ENCODE measurements at regions not wholly inside any gene's neighbourhood (a gene's known extent, or its start where the extent isn't known, plus 50 kb on each side); places are given as distances from the start of the nearest gene placed in this dataset.

DNA sequence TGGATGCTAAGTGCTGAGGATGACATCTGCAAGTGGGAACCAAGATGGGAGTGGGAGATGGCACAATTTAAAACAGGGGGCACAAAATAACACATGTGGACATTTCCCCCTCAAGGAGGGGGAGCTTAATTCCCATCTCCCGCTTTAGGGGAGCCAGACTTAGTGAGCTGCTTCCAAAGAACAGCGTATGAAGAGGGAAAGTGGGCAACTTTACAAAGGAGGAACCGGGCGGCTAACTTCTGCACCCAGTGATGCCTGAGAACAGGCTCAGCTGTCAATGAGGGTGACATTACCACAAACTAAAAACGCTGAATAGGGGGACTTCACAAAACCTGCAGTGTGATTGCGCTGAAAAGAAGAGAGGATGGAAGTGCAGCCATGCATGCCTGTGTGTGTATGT, 95.5 kb upstream of the NXT1 start:
- TF ChIP-seq, protein P1, sequence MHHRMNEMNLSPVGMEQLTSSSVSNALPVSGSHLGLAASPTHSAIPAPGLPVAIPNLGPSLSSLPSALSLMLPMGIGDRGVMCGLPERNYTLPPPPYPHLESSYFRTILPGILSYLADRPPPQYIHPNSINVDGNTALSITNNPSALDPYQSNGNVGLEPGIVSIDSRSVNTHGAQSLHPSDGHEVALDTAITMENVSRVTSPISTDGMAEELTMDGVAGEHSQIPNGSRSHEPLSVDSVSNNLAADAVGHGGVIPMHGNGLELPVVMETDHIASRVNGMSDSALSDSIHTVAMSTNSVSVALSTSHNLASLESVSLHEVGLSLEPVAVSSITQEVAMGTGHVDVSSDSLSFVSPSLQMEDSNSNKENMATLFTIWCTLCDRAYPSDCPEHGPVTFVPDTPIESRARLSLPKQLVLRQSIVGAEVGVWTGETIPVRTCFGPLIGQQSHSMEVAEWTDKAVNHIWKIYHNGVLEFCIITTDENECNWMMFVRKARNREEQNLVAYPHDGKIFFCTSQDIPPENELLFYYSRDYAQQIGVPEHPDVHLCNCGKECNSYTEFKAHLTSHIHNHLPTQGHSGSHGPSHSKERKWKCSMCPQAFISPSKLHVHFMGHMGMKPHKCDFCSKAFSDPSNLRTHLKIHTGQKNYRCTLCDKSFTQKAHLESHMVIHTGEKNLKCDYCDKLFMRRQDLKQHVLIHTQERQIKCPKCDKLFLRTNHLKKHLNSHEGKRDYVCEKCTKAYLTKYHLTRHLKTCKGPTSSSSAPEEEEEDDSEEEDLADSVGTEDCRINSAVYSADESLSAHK (tag by site-specific recombination; IDR thresholded peaks at IDR 0.05) = no peak
- TF ChIP-seq ZNF544 (tag by site-specific recombination; IDR thresholded peaks at IDR 0.05) = no peak
- TF ChIP-seq, protein P2, sequence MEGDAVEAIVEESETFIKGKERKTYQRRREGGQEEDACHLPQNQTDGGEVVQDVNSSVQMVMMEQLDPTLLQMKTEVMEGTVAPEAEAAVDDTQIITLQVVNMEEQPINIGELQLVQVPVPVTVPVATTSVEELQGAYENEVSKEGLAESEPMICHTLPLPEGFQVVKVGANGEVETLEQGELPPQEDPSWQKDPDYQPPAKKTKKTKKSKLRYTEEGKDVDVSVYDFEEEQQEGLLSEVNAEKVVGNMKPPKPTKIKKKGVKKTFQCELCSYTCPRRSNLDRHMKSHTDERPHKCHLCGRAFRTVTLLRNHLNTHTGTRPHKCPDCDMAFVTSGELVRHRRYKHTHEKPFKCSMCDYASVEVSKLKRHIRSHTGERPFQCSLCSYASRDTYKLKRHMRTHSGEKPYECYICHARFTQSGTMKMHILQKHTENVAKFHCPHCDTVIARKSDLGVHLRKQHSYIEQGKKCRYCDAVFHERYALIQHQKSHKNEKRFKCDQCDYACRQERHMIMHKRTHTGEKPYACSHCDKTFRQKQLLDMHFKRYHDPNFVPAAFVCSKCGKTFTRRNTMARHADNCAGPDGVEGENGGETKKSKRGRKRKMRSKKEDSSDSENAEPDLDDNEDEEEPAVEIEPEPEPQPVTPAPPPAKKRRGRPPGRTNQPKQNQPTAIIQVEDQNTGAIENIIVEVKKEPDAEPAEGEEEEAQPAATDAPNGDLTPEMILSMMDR (tag by site-specific recombination; IDR thresholded peaks at IDR 0.05) = no peak
- no peak for TF ChIP-seq GLI4 (tag by site-specific recombination; IDR thresholded peaks at IDR 0.05)
- no peak for TF ChIP-seq KLF9 (tag by site-specific recombination; IDR thresholded peaks at IDR 0.05; ENCODE audit: low read depth)
- TF ChIP-seq, protein P3, sequence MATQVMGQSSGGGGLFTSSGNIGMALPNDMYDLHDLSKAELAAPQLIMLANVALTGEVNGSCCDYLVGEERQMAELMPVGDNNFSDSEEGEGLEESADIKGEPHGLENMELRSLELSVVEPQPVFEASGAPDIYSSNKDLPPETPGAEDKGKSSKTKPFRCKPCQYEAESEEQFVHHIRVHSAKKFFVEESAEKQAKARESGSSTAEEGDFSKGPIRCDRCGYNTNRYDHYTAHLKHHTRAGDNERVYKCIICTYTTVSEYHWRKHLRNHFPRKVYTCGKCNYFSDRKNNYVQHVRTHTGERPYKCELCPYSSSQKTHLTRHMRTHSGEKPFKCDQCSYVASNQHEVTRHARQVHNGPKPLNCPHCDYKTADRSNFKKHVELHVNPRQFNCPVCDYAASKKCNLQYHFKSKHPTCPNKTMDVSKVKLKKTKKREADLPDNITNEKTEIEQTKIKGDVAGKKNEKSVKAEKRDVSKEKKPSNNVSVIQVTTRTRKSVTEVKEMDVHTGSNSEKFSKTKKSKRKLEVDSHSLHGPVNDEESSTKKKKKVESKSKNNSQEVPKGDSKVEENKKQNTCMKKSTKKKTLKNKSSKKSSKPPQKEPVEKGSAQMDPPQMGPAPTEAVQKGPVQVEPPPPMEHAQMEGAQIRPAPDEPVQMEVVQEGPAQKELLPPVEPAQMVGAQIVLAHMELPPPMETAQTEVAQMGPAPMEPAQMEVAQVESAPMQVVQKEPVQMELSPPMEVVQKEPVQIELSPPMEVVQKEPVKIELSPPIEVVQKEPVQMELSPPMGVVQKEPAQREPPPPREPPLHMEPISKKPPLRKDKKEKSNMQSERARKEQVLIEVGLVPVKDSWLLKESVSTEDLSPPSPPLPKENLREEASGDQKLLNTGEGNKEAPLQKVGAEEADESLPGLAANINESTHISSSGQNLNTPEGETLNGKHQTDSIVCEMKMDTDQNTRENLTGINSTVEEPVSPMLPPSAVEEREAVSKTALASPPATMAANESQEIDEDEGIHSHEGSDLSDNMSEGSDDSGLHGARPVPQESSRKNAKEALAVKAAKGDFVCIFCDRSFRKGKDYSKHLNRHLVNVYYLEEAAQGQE (tag by site-specific recombination; IDR thresholded peaks at IDR 0.05) = no peak
